ENCODE measurements at regions not wholly inside any gene's neighbourhood (a gene's known extent, or its start where the extent isn't known, plus 50 kb on each side); places are given as distances from the start of the nearest gene placed in this dataset.

- TF ChIP-seq CREB5 (CRISPR knock-in tag; IDR thresholded peaks at IDR 0.05; ENCODE audit: low read depth) (no peak), GLIS3 (CRISPR knock-in tag; IDR thresholded peaks at IDR 0.05) (no peak), PPARA (CRISPR knock-in tag; IDR thresholded peaks at IDR 0.05; ENCODE audit: borderline replicate concordance) (no peak), ZC3H10 (CRISPR knock-in tag; IDR thresholded peaks at IDR 0.05) (no peak), ZNF565 (CRISPR knock-in tag; conservative IDR thresholded peaks at IDR 0.05; ENCODE audit: low read depth) (no peak)
Measured at GRCh38 chr2:239604861-239605260, 204.0 kb upstream of the HDAC4 start (continued).

- TF ChIP-seq CSDC2 (CRISPR knock-in tag; IDR thresholded peaks at IDR 0.05) (no peak), ZNF8 (CRISPR knock-in tag; IDR thresholded peaks at IDR 0.05) (no peak), ESRRG (CRISPR knock-in tag; IDR thresholded peaks at IDR 0.05) (no peak), ZFP30 (CRISPR knock-in tag; IDR thresholded peaks at IDR 0.05) (no peak), GLIS3 (CRISPR knock-in tag; IDR thresholded peaks at IDR 0.05) (no peak), SNAI2 (CRISPR knock-in tag; IDR thresholded peaks at IDR 0.05) (no peak)
- ATAC-seq: no peak
Measured at GRCh38 chr2:239603411-239604356, 202.9 kb upstream of the HDAC4 start.

GRCh38 chr2:239602290-239603282, 201.8 kb upstream of the HDAC4 start:
- TF ChIP-seq GLIS3 (CRISPR knock-in tag; IDR thresholded peaks at IDR 0.05): no peak
- no peak for TF ChIP-seq CSRNP3 (CRISPR knock-in tag; IDR thresholded peaks at IDR 0.05)
- no peak for TF ChIP-seq ZFP30 (CRISPR knock-in tag; IDR thresholded peaks at IDR 0.05)
- no peak for TF ChIP-seq SNAI2 (CRISPR knock-in tag; IDR thresholded peaks at IDR 0.05)
- TF ChIP-seq TOX (CRISPR knock-in tag; IDR thresholded peaks at IDR 0.05; ENCODE audit: borderline replicate concordance): no peak
- TF ChIP-seq ARNTL (CRISPR knock-in tag; IDR thresholded peaks at IDR 0.05; ENCODE audit: borderline replicate concordance, low read depth): no peak
- ATAC-seq: no peak

GRCh38 chr2:239601880-239602279, 201.1 kb upstream of the HDAC4 start:
- ATAC-seq: no peak
- TF ChIP-seq ZFP3 (CRISPR knock-in tag; IDR thresholded peaks at IDR 0.05): no peak
- no peak for TF ChIP-seq CREB5 (CRISPR knock-in tag; IDR thresholded peaks at IDR 0.05; ENCODE audit: low read depth)
- no peak for TF ChIP-seq ZC3H10 (CRISPR knock-in tag; IDR thresholded peaks at IDR 0.05)
- TF ChIP-seq ISL1 (CRISPR knock-in tag; IDR thresholded peaks at IDR 0.05): no peak
- no peak for TF ChIP-seq ZFP30 (CRISPR knock-in tag; IDR thresholded peaks at IDR 0.05)
- TF ChIP-seq TCF4 (CRISPR knock-in tag; IDR thresholded peaks at IDR 0.05; ENCODE audit: borderline replicate concordance): no peak
- TF ChIP-seq ESRRG (CRISPR knock-in tag; IDR thresholded peaks at IDR 0.05): no peak
- no peak for TF ChIP-seq ZNF8 (CRISPR knock-in tag; IDR thresholded peaks at IDR 0.05)
- no peak for TF ChIP-seq GLIS3 (CRISPR knock-in tag; IDR thresholded peaks at IDR 0.05)
- TF ChIP-seq POU6F1 (CRISPR knock-in tag; IDR thresholded peaks at IDR 0.05; ENCODE audit: borderline replicate concordance, low read depth): no peak
- TF ChIP-seq RARB (CRISPR knock-in tag; IDR thresholded peaks at IDR 0.05): no peak
- TF ChIP-seq ARNTL (CRISPR knock-in tag; IDR thresholded peaks at IDR 0.05; ENCODE audit: borderline replicate concordance, low read depth): no peak
- TF ChIP-seq ZNF565 (CRISPR knock-in tag; conservative IDR thresholded peaks at IDR 0.05; ENCODE audit: low read depth): no peak
- no peak for TF ChIP-seq CSRNP3 (CRISPR knock-in tag; IDR thresholded peaks at IDR 0.05)
- TF ChIP-seq CSDC2 (CRISPR knock-in tag; IDR thresholded peaks at IDR 0.05): no peak
- TF ChIP-seq BACH2 (CRISPR knock-in tag; IDR thresholded peaks at IDR 0.05; ENCODE audit: borderline replicate concordance): no peak
- no peak for TF ChIP-seq PATZ1 (CRISPR knock-in tag; IDR thresholded peaks at IDR 0.05; ENCODE audit: borderline replicate concordance)
- TF ChIP-seq SNAI2 (CRISPR knock-in tag; IDR thresholded peaks at IDR 0.05): no peak
- no peak for TF ChIP-seq PPARA (CRISPR knock-in tag; IDR thresholded peaks at IDR 0.05; ENCODE audit: borderline replicate concordance)
